ENCODE measurements at regions not wholly inside any gene's neighbourhood (a gene's known extent, or its start where the extent isn't known, plus 50 kb on each side); places are given as distances from the start of the nearest gene placed in this dataset.

GRCh38 chr15:77541421-77542181, 91.1 kb downstream of the LINGO1 start:
- Histone ChIP-seq H3K9ac (ENCODE audit: insufficient read depth, low read depth, low read length) (no peak overlapping the region; the same call in 1 of the 2 replicates), H3K36me3 (replicated peaks in 1 of 2; ENCODE audit: control insufficient read depth in 1 of 2, insufficient read depth in 2 of 2, low read length in 2 of 2) (no peaks in the 10 kb centered on the region), H4K20me1 (ENCODE audit: insufficient read depth, low read length) (no peaks in the 10 kb centered on the region), H3K4me3 (replicated peaks in 1 of 3; ENCODE audit: insufficient read depth in 1 of 3, low read depth in 2 of 3, low read length in 3 of 3) (peak overlapping the region in 1 of 3 experiments; percentile 18; a peak in 2 of 6 replicates), H3K9me3 (ENCODE audit: low read length) (no peaks in the 10 kb centered on the region), H3K4me2 (ENCODE audit: low read depth, low read length) (peak overlapping the region; percentile 58), H3K79me2 (ENCODE audit: insufficient read depth, low read length) (no peaks in the 10 kb centered on the region), H3K4me1 (ENCODE audit: insufficient read depth, low read length) (peaks cover 23% of the 10 kb centered on the region), H3K27ac (ENCODE audit: extremely low read length, insufficient read depth, low read length) (no peak overlapping the region), H3K27me3 (ENCODE audit: control insufficient read depth in 1 of 2, insufficient read depth in 2 of 2, low read length in 2 of 2) (peaks cover 6 to 12% of the 10 kb centered on the region in 2 experiments; a peak in 3 of 5 replicates), H2AFZ (ENCODE audit: low read length) (no peak overlapping the region)
- ATAC-seq (no peak), FAIRE-seq (no peak), DNase-seq (ENCODE audit: low spot score) (no peak)
- TF ChIP-seq HDAC6 (IDR thresholded peaks at IDR 0.05; ENCODE audit: low read depth, low read length) (no peak), ZNF710 (CRISPR knock-in tag; IDR thresholded peaks at IDR 0.05; ENCODE audit: borderline replicate concordance) (peak; percentile 23; the same call in 1 of the 2 replicates), ZNF687 (CRISPR knock-in tag; IDR thresholded peaks at IDR 0.05) (peak; percentile 14; the same call in 1 of the 2 replicates)
- 52% methylated on average over 8 of the region's 13 CpGs for WGBS (ENCODE audit: low lambda C conversion rate)
- no TSS peak for BruUV-seq (replicated peaks)
- intact Hi-C loops (cut with micrococcal nuclease; ENCODE audit: unreplicated experiment) (loop anchor here (2.0 to 5.0 kb wide), 4 partner anchors 45 to 424 kb away; partner anchors contain the start of gene LINGO1), in situ Hi-C loops (cut with HindIII; ENCODE audit: extremely low pct_ligation_motif_present, low pct_unique_long_range_greater_than_20kb) (loop anchor here (5.0 kb wide), 3 partner anchors 39 to 434 kb away; no protein-coding TSS in a partner anchor)
- ChIA-PET POLR2A (no interaction called here), CTCF (ENCODE audit: low intra/inter-chr PET ratio, low total read pairs) (no interaction called here)

Data from HepG2 (cell line).